Colonic mucosa (tissue), 4 donors: ENCODE measurements at regions not wholly inside any gene's neighbourhood (a gene's known extent, or its start where the extent isn't known, plus 50 kb on each side); places are given as distances from the start of the nearest gene placed in this dataset.
"Not testable (repeated sequence)": the region's sequence is repeated elsewhere in the genome, so short reads cannot be mapped to it uniquely, and the experiment has no call there.

Experiments used
- DNase-seq: peaks from one replicate; pipeline ENCODE4 v3.0.0-alpha.2; 2020
- H3K27ac ChIP-seq: fragments of 200-600 bp; one replicate; pipeline ENCODE4 v1.8.0; 2021
- H3K27me3 ChIP-seq: fragments of 200-600 bp; one replicate; pipeline ENCODE4 v1.8.0; 2021
- H3K36me3 ChIP-seq: fragments of 200-600 bp; one replicate; pipeline ENCODE4 v1.8.0; 2021
- H3K4me1 ChIP-seq: fragments of 200-600 bp; one replicate; pipeline ENCODE4 v1.8.0; 2021; ENCODE audit warnings: mild to moderate bottlenecking
- H3K4me3 ChIP-seq: fragments of 200-600 bp; one replicate; pipeline ENCODE4 v1.8.0; 2021
- H3K9ac ChIP-seq, 2 donors: one replicate each; pipeline ENCODE4 v1.7.0; 2013; ENCODE audit warnings: control low read depth in 2 of 2, low read depth in 2 of 2, low read length in 2 of 2
- H3K9me3 ChIP-seq: fragments of 200-600 bp; one replicate; pipeline ENCODE4 v1.8.0; 2021
- CTCF ChIP-seq: fragments of 200-600 bp; IDR thresholded peaks from one replicate; pipeline ENCODE4 v1.8.0; 2022; ENCODE audit warnings: antibody characterized with exemption, mild to moderate bottlenecking
- intact Hi-C: fragments of 100-400 bp; cut with DNase I; formaldehyde crosslinking; loops from one replicate; pipeline ENCODE4 v1.14.1; 2022
- donor health status: healthy.
- donor health status: DM: no; HTN: no; CAD: no.
- donor health status: DM: no; HTN: no; CAD: no.

- no peaks in the 10 kb centered on the region for H3K9me3 ChIP-seq
- H3K36me3 ChIP-seq: no peaks in the 10 kb centered on the region
- H3K4me3 ChIP-seq: no peak overlapping the region
- no peaks in the 10 kb centered on the region for H3K27me3 ChIP-seq
- H3K27ac ChIP-seq: no peak overlapping the region
- no peaks in the 10 kb centered on the region for H3K4me1 ChIP-seq
- DNase-seq: no peak
- TF ChIP-seq CTCF: no peak
- no peak overlapping the region for H3K9ac ChIP-seq
- intact Hi-C loops: no loop called here
Measured at GRCh38 chr10:14429043-14429700, 98.4 kb upstream of the FRMD4A start.

GRCh38 chr10:14425034-14425433 is 94.3 kb upstream of the FRMD4A start:
- no peaks in the 10 kb centered on the region for H3K4me1 ChIP-seq
- H3K27me3 ChIP-seq: no peaks in the 10 kb centered on the region
- H3K9ac ChIP-seq: no peak overlapping the region
- H3K36me3 ChIP-seq: no peaks in the 10 kb centered on the region
- no peak for DNase-seq
- no peak overlapping the region for H3K4me3 ChIP-seq
- intact Hi-C loops: no loop called here
- TF ChIP-seq CTCF: no peak
- no peaks in the 10 kb centered on the region for H3K9me3 ChIP-seq
- H3K27ac ChIP-seq: no peak overlapping the region

- DNase-seq: no peak
- Histone ChIP-seq H3K9me3 (no peaks in the 10 kb centered on the region), H3K9ac (no peak overlapping the region), H3K4me3 (no peak overlapping the region), H3K4me1 (no peaks in the 10 kb centered on the region), H3K36me3 (no peaks in the 10 kb centered on the region), H3K27me3 (no peaks in the 10 kb centered on the region), H3K27ac (no peak overlapping the region)
- intact Hi-C loops: no loop called here
- no peak for TF ChIP-seq CTCF
Measured at GRCh38 chr10:14423111-14423744, 92.5 kb upstream of the FRMD4A start.

- Histone ChIP-seq H3K36me3 (no peaks in the 10 kb centered on the region), H3K9me3 (no peaks in the 10 kb centered on the region), H3K27me3 (no peaks in the 10 kb centered on the region), H3K4me3 (no peak overlapping the region), H3K9ac (no peak overlapping the region), H3K4me1 (no peaks in the 10 kb centered on the region), H3K27ac (no peak overlapping the region)
- TF ChIP-seq CTCF: no peak
- DNase-seq: no peak
- intact Hi-C loops: no loop called here
Measured at GRCh38 chr10:14422431-14422830, 91.7 kb upstream of the FRMD4A start.

- TF ChIP-seq CTCF: no peak
- Histone ChIP-seq H3K4me1 (no peaks in the 10 kb centered on the region), H3K36me3 (no peaks in the 10 kb centered on the region), H3K4me3 (no peak overlapping the region), H3K27me3 (no peaks in the 10 kb centered on the region), H3K9me3 (no peaks in the 10 kb centered on the region), H3K9ac (no peak overlapping the region), H3K27ac (no peak overlapping the region)
- intact Hi-C loops: no loop called here
- no peak for DNase-seq
Measured at GRCh38 chr10:14421941-14422340, 91.2 kb upstream of the FRMD4A start.

GRCh38 chr10:14417336-14417735 is 86.6 kb upstream of the FRMD4A start:
- H3K9me3 ChIP-seq, intact Hi-C loops, H3K4me1 ChIP-seq, H3K36me3 ChIP-seq, DNase-seq, H3K9ac ChIP-seq, H3K27me3 ChIP-seq, H3K27ac ChIP-seq, H3K4me3 ChIP-seq: not testable (repeated sequence)
